K562 (cell line): ENCODE measurements at regions not wholly inside any gene's neighbourhood (a gene's known extent, or its start where the extent isn't known, plus 50 kb on each side); places are given as distances from the start of the nearest gene placed in this dataset.

ENCODE experiments used
- ATAC-seq: fragments of 200-7000 bp; cut with Tn5 transposase; 3 replicates; pipeline ENCODE4 v1.9.1; 2020; ENCODE audit warnings: moderate library complexity
- BruUV-seq: library from RNA; stranded (reverse); fragments of 400-500 nt; replicated peaks from 2 replicates; lab custom pipeline; 2021; lab: Mats Ljungman, UMichigan
- CTCF ChIA-PET: fragments of 300-600 bp; formaldehyde crosslinking; extraction: SDS; loops from one replicate; lab custom pipeline; 2021; ENCODE audit warnings: low intra/inter-chr PET ratio; lab: Yijun Ruan, JAX
- POLR2A ChIA-PET: fragments of 300-600, 350-650 bp; sonication (Branson Sonifier 250); formaldehyde crosslinking; extraction: SDS; loops from one replicate; lab custom pipeline; 2021; ENCODE audit warnings: antibody characterized with exemption, inconsistent platforms; lab: Yijun Ruan, JAX
- DNase-seq, 4 experiments: peaks; one replicate each; pipeline versions ENCODE4 v3.0.0 to v3.0.0-alpha.2; 2011 to 2018; ENCODE audit warnings: low spot score in 3 of 4, mixed read lengths in 3 of 4; ENCODE audit errors: extremely low read depth in 1 of 4
- FAIRE-seq: peaks from 2 replicates; lab custom pipeline; 2011; peaks lifted over from hg19 to GRCh38; lab: Jason Lieb, UNC
- H2AFZ ChIP-seq: 2 replicates; pipeline ENCODE4 v1.6.0; 2011; ENCODE audit warnings: low read depth, low read length, control low read depth, inconsistent platforms
- H3K27ac ChIP-seq: fragments of 200-600 bp; 3 replicates; pipeline ENCODE4 v1.8.0; 2011; ENCODE audit warnings: low read depth, mild to moderate bottlenecking, control low read depth, inconsistent platforms, low read length, moderate library complexity, mixed read lengths; ENCODE audit errors: extremely low read depth
- H3K27me3 ChIP-seq, 2 experiments: fragments of 300-600 bp in 1 of 2; 2 replicates in 1 of 2; 3 replicates in 1 of 2; pipeline versions ENCODE4 v1.6.0 to v1.8.0; 2011; ENCODE audit warnings: inconsistent platforms in 2 of 2, low read length in 2 of 2, mild to moderate bottlenecking in 1 of 2, mixed read lengths in 1 of 2, moderate library complexity in 1 of 2; ENCODE audit not compliant: control insufficient read depth in 2 of 2, insufficient read depth in 2 of 2
- H3K36me3 ChIP-seq: fragments of 300-600 bp; 3 replicates; pipeline ENCODE4 v1.8.0; 2011; ENCODE audit warnings: mild to moderate bottlenecking, low read length, inconsistent platforms; ENCODE audit not compliant: control insufficient read depth, insufficient read depth
- H3K4me1 ChIP-seq, 2 experiments: fragments of 200-600 bp in 1 of 2; replicated peaks in 1 of 2; 2 replicates in 1 of 2; 3 replicates in 1 of 2; pipeline versions ENCODE4 v1.5.1 to v1.8.0; 2011; ENCODE audit warnings: inconsistent platforms in 2 of 2, low read length in 2 of 2, mild to moderate bottlenecking in 1 of 2, mixed read lengths in 1 of 2, moderate library complexity in 1 of 2; ENCODE audit not compliant: control insufficient read depth in 2 of 2, insufficient read depth in 2 of 2
- H3K4me2 ChIP-seq: 2 replicates; pipeline ENCODE4 v1.6.1; 2011; ENCODE audit warnings: low read length, control low read depth, inconsistent platforms, mixed read lengths; ENCODE audit not compliant: insufficient read depth
- H3K4me3 ChIP-seq: fragments of 200-600 bp; sonication (generic), shearing (Covaris generic); 2 replicates; pipeline ENCODE4 v1.5.1; 2016; ENCODE audit warnings: control low read depth, inconsistent platforms
- H3K79me2 ChIP-seq: fragments of 200-600 bp; 3 replicates; pipeline ENCODE4 v1.8.0; 2011; ENCODE audit warnings: low read length, inconsistent platforms; ENCODE audit not compliant: control insufficient read depth, insufficient read depth
- H3K9ac ChIP-seq, 2 experiments: 2 replicates each; pipeline versions ENCODE4 v1.6.0 to v1.6.1; 2011; ENCODE audit warnings: low read depth in 2 of 2, low read length in 2 of 2, control low read depth in 1 of 2, inconsistent platforms in 1 of 2, mild to moderate bottlenecking in 1 of 2, mixed read lengths in 1 of 2; ENCODE audit not compliant: insufficient read depth in 1 of 2
- H3K9me1 ChIP-seq: one replicate; pipeline ENCODE4 v1.6.0; 2011; ENCODE audit warnings: inconsistent platforms, mild to moderate bottlenecking, low read length, moderate library complexity; ENCODE audit not compliant: control insufficient read depth, insufficient read depth
- H3K9me3 ChIP-seq: replicated peaks from 2 replicates; pipeline ENCODE4 v1.5.1; 2011; ENCODE audit warnings: low read depth, low read length, inconsistent platforms; ENCODE audit not compliant: control insufficient read depth, insufficient read depth
- H4K20me1 ChIP-seq: replicated peaks from 2 replicates; pipeline ENCODE4 v1.6.1; 2011; ENCODE audit warnings: low read length, inconsistent platforms, mixed read lengths; ENCODE audit not compliant: control insufficient read depth, insufficient read depth
- BACH1 ChIP-seq: fragments of 200-800 bp; sonication (Bioruptor generic); IDR thresholded peaks from 2 replicates; pipeline ENCODE4 v1.6.1; 2016; ENCODE audit warnings: missing genetic modification characterization, missing compliant biosample characterization
- CSDE1 ChIP-seq, 2 experiments: fragments of 450-650 bp; IDR thresholded peaks; 2 replicates each; pipeline ENCODE4 v1.6.1; 2016; ENCODE audit warnings: mild to moderate bottlenecking in 1 of 2
- ILF3 ChIP-seq: fragments of 450-650 bp; IDR thresholded peaks from 2 replicates; pipeline ENCODE4 v1.6.1; 2018; ENCODE audit warnings: antibody characterized with exemption, mild to moderate bottlenecking, moderate library complexity, borderline replicate concordance
- MCM2 ChIP-seq: fragments of 450-650 bp; IDR thresholded peaks from 2 replicates; pipeline ENCODE4 v1.6.1; 2017; ENCODE audit warnings: low read depth, mild to moderate bottlenecking
- NFXL1 ChIP-seq: fragments of 450-650 bp; formaldehyde crosslinking; IDR thresholded peaks from 2 replicates; pipeline ENCODE4 v1.4.0; 2021; ENCODE audit warnings: mild to moderate bottlenecking
- NR2F6 ChIP-seq: fragments of 450-650 bp; formaldehyde crosslinking; IDR thresholded peaks from 2 replicates; pipeline ENCODE4 v1.4.0; 2020; ENCODE audit warnings: mild to moderate bottlenecking
- SRSF9 ChIP-seq: fragments of 200-400 bp; formaldehyde crosslinking; IDR thresholded peaks from 2 replicates; pipeline ENCODE4 v1.6.1; 2017; ENCODE audit warnings: low read depth, low read length, borderline replicate concordance
- THRAP3 ChIP-seq: fragments of 450-650 bp; IDR thresholded peaks from 2 replicates; pipeline ENCODE4 v1.6.1; 2016; ENCODE audit warnings: mild to moderate bottlenecking, inconsistent platforms, borderline replicate concordance
- YY1 ChIP-seq, 3 experiments: IDR thresholded peaks; 2 replicates each; pipeline ENCODE4 v1.6.1; 2011; ENCODE audit warnings: low read length in 2 of 3, mild to moderate bottlenecking in 2 of 3, moderate library complexity in 2 of 3, borderline replicate concordance in 1 of 3, control low read depth in 1 of 3, low read depth in 1 of 3; ENCODE audit not compliant: insufficient read depth in 3 of 3, insufficient replicate concordance in 2 of 3, control insufficient read depth in 1 of 3, insufficient read length in 1 of 3; ENCODE audit errors: extremely low read depth in 1 of 3
- ZBTB43 ChIP-seq: sonication (generic); formaldehyde crosslinking; IDR thresholded peaks from 2 replicates; pipeline ENCODE4 v1.8.0; 2023; ENCODE audit warnings: mild to moderate bottlenecking, missing genetic modification reagents
- ZKSCAN8 ChIP-seq: fragments of 200-800 bp; sonication (Bioruptor generic); IDR thresholded peaks from 2 replicates; pipeline ENCODE4 v1.6.1; 2016; ENCODE audit warnings: missing genetic modification characterization, missing compliant biosample characterization
- WGBS: fragments of 100-300 bp; shearing (Covaris generic); methylation state at CpG from one replicate; pipeline ENCODE4 v1.1.6; 2016; ENCODE audit warnings: low coverage, mixed read lengths; ENCODE audit not compliant: insufficient coverage; ENCODE audit errors: missing lambda C conversion rate; 5-methylcytosine and 5-hydroxymethylcytosine counted together
- in situ Hi-C: fragments of 300-500 bp; cut with MboI; formaldehyde crosslinking; loops from 4 replicates; pipeline ENCODE4 v1.15.0; 2018; ENCODE audit warnings: inconsistent platforms, mixed read lengths
- intact Hi-C: fragments of 100-400 bp; cut with micrococcal nuclease; formaldehyde crosslinking; loops from 2 replicates; pipeline ENCODE4 v1.14.2; 2022

DNA sequence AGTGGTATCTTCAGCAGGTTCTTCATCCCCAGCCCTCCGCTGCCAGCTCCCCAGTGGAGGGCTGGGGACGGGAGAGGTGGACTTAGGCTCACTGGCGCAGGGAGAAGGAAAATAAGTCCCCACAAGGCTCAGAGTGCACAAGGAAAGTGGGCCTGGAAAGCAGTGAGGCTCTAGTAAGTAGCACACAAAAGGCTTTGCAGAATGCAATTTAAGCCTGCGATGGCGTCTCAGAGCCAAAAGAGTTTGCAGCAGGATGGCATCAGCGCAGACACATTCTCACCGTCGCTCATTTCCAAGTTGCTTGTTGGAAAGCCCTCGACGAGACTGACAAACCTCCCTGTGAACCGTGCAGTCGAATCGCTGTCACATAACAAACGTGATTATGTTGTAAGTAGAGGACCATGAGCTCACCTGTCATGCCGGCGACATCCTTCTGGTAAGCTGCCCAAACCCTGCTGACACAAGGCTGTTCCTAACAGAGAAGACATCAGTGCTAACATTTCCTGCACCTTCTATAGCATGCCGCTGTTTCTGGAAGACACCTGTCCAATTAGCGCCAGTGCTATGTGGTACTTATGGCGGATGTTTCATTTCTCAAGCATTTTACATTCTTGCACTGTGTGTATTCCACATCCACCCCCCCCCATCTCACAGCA is 98.3 kb upstream of the NPVF start:
- Histone ChIP-seq H3K4me3 (no peak overlapping the region), H3K36me3 (no peaks in the 10 kb centered on the region), H3K9me3 (no peaks in the 10 kb centered on the region), H3K79me2 (no peaks in the 10 kb centered on the region), H3K9ac (no peak overlapping the region), H3K4me1 (no peaks in the 10 kb centered on the region), H3K9me1 (no peaks in the 10 kb centered on the region), H4K20me1 (no peaks in the 10 kb centered on the region), H3K27me3 (peaks cover 9 to 13% of the 10 kb centered on the region in 2 experiments), H3K4me2 (no peak overlapping the region), H2AFZ (no peak overlapping the region), H3K27ac (no peak overlapping the region)
- in situ Hi-C loops: no loop called here
- ATAC-seq: no peak
- intact Hi-C loops: no loop called here
- CTCF ChIA-PET: no interaction called here
- no peak for FAIRE-seq
- POLR2A ChIA-PET: no interaction called here
- BruUV-seq: no TSS peak
- 3% methylated on average over 19 of the region's 19 CpGs for WGBS
- no peak for DNase-seq
- no peak for TF ChIP-seq ZKSCAN8 (CRISPR knock-in tag)
- no peak for TF ChIP-seq ILF3
- TF ChIP-seq NR2F6 (CRISPR knock-in tag): no peak
- no peak for TF ChIP-seq YY1 (IDR thresholded peaks at IDR 0.05; ENCODE audit: borderline replicate concordance in 1 of 3, control insufficient read depth in 1 of 3, extremely low read depth in 1 of 3, insufficient read depth in 3 of 3, insufficient read length in 1 of 3, insufficient replicate concordance in 2 of 3, low read depth in 1 of 3, low read length in 2 of 3)
- no peak for TF ChIP-seq MCM2
- no peak for TF ChIP-seq CSDE1 (IDR thresholded peaks at IDR 0.05)
- no peak for TF ChIP-seq BACH1 (tag)
- no peak for TF ChIP-seq NFXL1 (CRISPR knock-in tag)
- no peak for TF ChIP-seq SRSF9
- no peak for TF ChIP-seq ZBTB43 (CRISPR knock-in tag)
- TF ChIP-seq THRAP3: no peak
